Muscle of leg (tissue), 3 donors: ENCODE measurements at regions not wholly inside any gene's neighbourhood (a gene's known extent, or its start where the extent isn't known, plus 50 kb on each side); places are given as distances from the start of the nearest gene placed in this dataset.

Experiments used
- DNase-seq: peaks from one replicate; pipeline ENCODE4 v3.0.0; 2013
- H3K27ac ChIP-seq: one replicate; pipeline ENCODE4 v1.5.1; 2013; ENCODE audit warnings: mild to moderate bottlenecking, low read length, control low read depth
- H3K27me3 ChIP-seq: one replicate; pipeline ENCODE4 v1.6.1; 2013; ENCODE audit warnings: low read length; ENCODE audit not compliant: control insufficient read depth, insufficient read depth
- H3K36me3 ChIP-seq: one replicate; pipeline ENCODE4 v1.6.1; 2013; ENCODE audit warnings: low read length; ENCODE audit not compliant: control insufficient read depth, insufficient read depth
- H3K4me1 ChIP-seq: one replicate; pipeline ENCODE4 v1.6.1; 2013; ENCODE audit warnings: low read length; ENCODE audit not compliant: control insufficient read depth, insufficient read depth
- H3K4me3 ChIP-seq: one replicate; pipeline ENCODE4 v1.5.1; 2013; ENCODE audit warnings: low read length, control low read depth
- H3K9me3 ChIP-seq: replicated peaks from 2 replicates; pipeline ENCODE4 v1.6.1; 2013; ENCODE audit warnings: low read depth, low read length; ENCODE audit not compliant: control insufficient read depth
- WGBS: methylation state at CpG from one replicate; pipeline ENCODE4 v1.1.5; 2013; ENCODE audit warnings: missing lambda C conversion rate; ENCODE audit not compliant: insufficient coverage; 5-methylcytosine and 5-hydroxymethylcytosine counted together

DNA sequence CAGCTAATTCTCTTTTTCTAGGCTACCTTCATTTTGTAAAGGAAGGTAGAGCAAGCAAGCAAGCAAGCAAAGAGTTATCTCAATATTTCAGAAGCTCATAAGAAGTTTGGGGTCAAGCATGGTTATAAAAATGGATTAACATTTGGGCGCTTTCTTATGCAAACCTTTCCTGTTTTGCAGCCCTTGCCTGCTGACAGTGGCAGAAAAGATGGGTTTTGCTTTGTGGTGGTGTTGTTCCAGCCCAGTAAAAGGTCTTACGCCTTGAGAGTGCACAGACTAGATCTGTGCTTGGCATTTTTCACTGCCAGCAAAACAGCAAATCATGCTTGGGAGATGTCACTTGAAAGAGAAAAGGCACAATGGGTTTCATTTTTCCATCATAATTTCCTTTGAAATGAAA is 1320.6 kb upstream of the CELF4 start:
- WGBS, result 100% methylated on average over 1 of the region's 2 CpGs
- Histone ChIP-seq H3K36me3 (no peaks in the 10 kb centered on the region), H3K27ac (no peak overlapping the region), H3K9me3 (no peaks in the 10 kb centered on the region), H3K4me1 (no peaks in the 10 kb centered on the region), H3K4me3 (no peak overlapping the region), H3K27me3 (no peaks in the 10 kb centered on the region)
- DNase-seq, result no peak

- Histone ChIP-seq H3K27me3 (no peaks in the 10 kb centered on the region), H3K36me3 (no peaks in the 10 kb centered on the region), H3K9me3 (no peaks in the 10 kb centered on the region), H3K4me3 (no peak overlapping the region), H3K27ac (no peak overlapping the region), H3K4me1 (no peaks in the 10 kb centered on the region)
- no CpG with 5 or more reads among the region's 2 CpGs for WGBS
- peak; percentile 30 for DNase-seq
These were observed 1318.5 kb upstream of the CELF4 start for GRCh38 chr18:38884050-38884449.

GRCh38 chr18:38883111-38883510 is 1317.5 kb upstream of the CELF4 start:
- DNase-seq, result no peak
- WGBS, result no CpG with 5 or more reads among the region's 4 CpGs
- no peak overlapping the region for H3K4me3 ChIP-seq
- no peaks in the 10 kb centered on the region for H3K27me3 ChIP-seq
- H3K9me3 ChIP-seq, result no peaks in the 10 kb centered on the region
- no peaks in the 10 kb centered on the region for H3K4me1 ChIP-seq
- H3K27ac ChIP-seq, result no peak overlapping the region
- no peaks in the 10 kb centered on the region for H3K36me3 ChIP-seq

- no CpG with 5 or more reads among the region's 1 CpG for WGBS
- no peak overlapping the region for H3K27ac ChIP-seq
- no peaks in the 10 kb centered on the region for H3K9me3 ChIP-seq
- no peaks in the 10 kb centered on the region for H3K27me3 ChIP-seq
- no peaks in the 10 kb centered on the region for H3K4me1 ChIP-seq
- H3K36me3 ChIP-seq, result no peaks in the 10 kb centered on the region
- DNase-seq, result no peak
- no peak overlapping the region for H3K4me3 ChIP-seq
These were observed 1314.3 kb upstream of the CELF4 start for GRCh38 chr18:38879871-38880270.

DNA sequence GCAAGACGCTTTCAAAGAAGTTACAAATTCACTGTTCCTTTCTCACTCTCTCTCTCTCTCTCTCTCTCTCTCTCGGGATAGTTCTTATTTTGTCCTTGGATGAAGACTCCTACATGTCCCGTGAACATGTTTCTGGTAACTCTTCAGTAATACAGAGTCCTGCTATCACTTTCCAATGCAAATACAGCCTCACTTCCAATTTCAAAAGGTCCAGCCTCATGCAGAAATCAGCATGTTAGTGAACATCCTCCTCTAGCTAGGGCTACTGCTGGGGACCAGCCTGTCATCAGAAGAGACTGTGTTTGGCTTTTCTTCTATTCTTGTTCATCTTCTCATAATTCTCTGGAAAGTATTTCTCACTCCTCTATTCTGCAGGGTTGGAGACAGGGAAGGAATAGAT is 1306.7 kb upstream of the CELF4 start:
- no peak for DNase-seq
- H3K36me3 ChIP-seq, result no peaks in the 10 kb centered on the region
- no peaks in the 10 kb centered on the region for H3K4me1 ChIP-seq
- H3K9me3 ChIP-seq, result no peaks in the 10 kb centered on the region
- H3K4me3 ChIP-seq, result no peak overlapping the region
- no peak overlapping the region for H3K27ac ChIP-seq
- no peaks in the 10 kb centered on the region for H3K27me3 ChIP-seq
- WGBS, result 83% methylated on average over 1 of the region's 3 CpGs

DNA sequence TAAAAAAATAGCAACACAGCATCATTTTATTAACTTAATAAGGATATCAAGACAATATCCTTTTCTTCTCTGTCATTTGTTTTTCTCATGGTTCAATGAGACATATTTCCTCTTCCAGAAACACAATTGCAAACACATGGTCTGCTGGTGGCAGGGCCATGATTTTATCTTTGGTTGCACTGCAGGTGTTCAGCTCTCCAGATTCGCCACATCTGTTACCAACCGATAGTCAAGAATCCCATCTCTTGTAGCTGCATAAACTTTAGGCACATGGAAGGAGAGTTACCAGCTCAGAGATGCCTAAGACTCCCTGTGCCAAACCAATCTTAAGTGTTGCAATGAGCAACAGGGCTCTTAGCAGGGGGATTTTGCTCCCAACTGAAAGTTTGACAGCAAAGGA is 1303.2 kb upstream of the CELF4 start:
- no peak for DNase-seq
- H3K36me3 ChIP-seq, result no peaks in the 10 kb centered on the region
- H3K4me1 ChIP-seq, result no peaks in the 10 kb centered on the region
- no peaks in the 10 kb centered on the region for H3K27me3 ChIP-seq
- 83% methylated on average over 2 of the region's 2 CpGs for WGBS
- H3K9me3 ChIP-seq, result no peaks in the 10 kb centered on the region
- no peak overlapping the region for H3K4me3 ChIP-seq
- no peak overlapping the region for H3K27ac ChIP-seq

- no CpG with 5 or more reads among the region's 2 CpGs for WGBS
These were observed 1302.1 kb upstream of the CELF4 start for GRCh38 chr18:38867680-38868079.

GRCh38 chr18:38851526-38851925 is 1285.9 kb upstream of the CELF4 start:
- no peaks in the 10 kb centered on the region for H3K4me1 ChIP-seq
- DNase-seq, result no peak
- no peak overlapping the region for H3K4me3 ChIP-seq
- H3K27ac ChIP-seq, result no peak overlapping the region
- H3K27me3 ChIP-seq, result no peaks in the 10 kb centered on the region
- H3K36me3 ChIP-seq, result no peaks in the 10 kb centered on the region
- H3K9me3 ChIP-seq, result peaks cover 9% of the 10 kb centered on the region

More at GRCh38 chr18:38867680-38868079, 1302.1 kb upstream of the CELF4 start:
- no peaks in the 10 kb centered on the region for H3K27me3 ChIP-seq
- no peak overlapping the region for H3K27ac ChIP-seq
- H3K4me1 ChIP-seq, result no peaks in the 10 kb centered on the region
- no peaks in the 10 kb centered on the region for H3K9me3 ChIP-seq
- no peak overlapping the region for H3K4me3 ChIP-seq
- DNase-seq, result no peak
- H3K36me3 ChIP-seq, result no peaks in the 10 kb centered on the region

- H3K27ac ChIP-seq, result no peak overlapping the region
- no peaks in the 10 kb centered on the region for H3K36me3 ChIP-seq
- H3K4me3 ChIP-seq, result no peak overlapping the region
- 80% methylated on average over 1 of the region's 2 CpGs for WGBS
- H3K27me3 ChIP-seq, result no peaks in the 10 kb centered on the region
- no peaks in the 10 kb centered on the region for H3K4me1 ChIP-seq
- DNase-seq, result no peak
- no peaks in the 10 kb centered on the region for H3K9me3 ChIP-seq
These were observed 1281.7 kb upstream of the CELF4 start for GRCh38 chr18:38847326-38847725.

DNA sequence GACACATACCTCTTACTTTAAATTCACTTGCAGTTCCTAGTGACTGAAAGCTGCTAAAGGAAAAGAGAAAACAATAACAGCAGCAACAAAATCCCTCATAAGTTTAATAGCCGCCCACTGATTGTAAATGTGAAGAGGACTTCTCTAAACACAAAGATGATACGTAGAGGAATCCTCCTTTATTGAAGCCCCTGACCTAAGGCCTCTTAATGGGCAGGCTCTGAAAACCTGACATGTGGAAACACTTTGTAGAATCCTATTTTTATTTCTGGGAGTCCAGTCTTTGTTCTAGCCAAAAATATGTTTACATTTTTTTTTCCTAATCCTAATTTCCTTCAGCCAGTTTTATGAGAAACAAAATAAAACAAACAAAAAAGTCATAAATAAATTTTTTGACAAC is 1277.7 kb upstream of the CELF4 start:
- H3K36me3 ChIP-seq, result no peaks in the 10 kb centered on the region
- no peaks in the 10 kb centered on the region for H3K9me3 ChIP-seq
- no peaks in the 10 kb centered on the region for H3K27me3 ChIP-seq
- no peak overlapping the region for H3K27ac ChIP-seq
- H3K4me1 ChIP-seq, result no peaks in the 10 kb centered on the region
- no CpG with 5 or more reads among the region's 2 CpGs for WGBS
- peak; percentile 63 for DNase-seq
- no peak overlapping the region for H3K4me3 ChIP-seq

- H3K4me1 ChIP-seq, result no peaks in the 10 kb centered on the region
- no peak overlapping the region for H3K27ac ChIP-seq
- H3K27me3 ChIP-seq, result no peaks in the 10 kb centered on the region
- DNase-seq, result no peak
- no peaks in the 10 kb centered on the region for H3K36me3 ChIP-seq
- H3K4me3 ChIP-seq, result no peak overlapping the region
- 40% methylated on average over 1 of the region's 2 CpGs for WGBS
- H3K9me3 ChIP-seq, result no peaks in the 10 kb centered on the region
These were observed 1260.6 kb upstream of the CELF4 start for GRCh38 chr18:38826247-38826646.
